Osteoblast (primary cell): ENCODE measurements at regions not wholly inside any gene's neighbourhood (a gene's known extent, or its start where the extent isn't known, plus 50 kb on each side); places are given as distances from the start of the nearest gene placed in this dataset.

ENCODE experiments used
- DNase-seq: peaks from one replicate; pipeline ENCODE4 v3.0.0; 2011; ENCODE audit warnings: low spot score, mixed read lengths; ENCODE audit not compliant: insufficient read length; ENCODE audit errors: missing footprints
- H2AFZ ChIP-seq: 2 replicates; pipeline ENCODE4 v1.6.0; 2011; ENCODE audit warnings: mild to moderate bottlenecking, low read length
- H3K27ac ChIP-seq: 2 replicates; pipeline ENCODE4 v1.5.1; 2011; ENCODE audit warnings: mild to moderate bottlenecking, low read depth, low read length, moderate library complexity
- H3K27me3 ChIP-seq: 2 replicates; pipeline ENCODE4 v1.6.0; 2012; ENCODE audit warnings: mild to moderate bottlenecking, control low read depth, inconsistent platforms, low read length, moderate library complexity; ENCODE audit not compliant: insufficient read depth
- H3K36me3 ChIP-seq: 2 replicates; pipeline ENCODE4 v1.5.1; 2011; ENCODE audit warnings: mild to moderate bottlenecking, low read length, control low read depth, moderate library complexity; ENCODE audit not compliant: insufficient read depth
- H3K4me1 ChIP-seq: 2 replicates; pipeline ENCODE4 v1.5.1; 2011; ENCODE audit warnings: mild to moderate bottlenecking, low read length, control low read depth, moderate library complexity; ENCODE audit not compliant: insufficient read depth
- H3K4me2 ChIP-seq: 2 replicates; pipeline ENCODE4 v1.6.0; 2011; ENCODE audit warnings: mild to moderate bottlenecking, low read length; ENCODE audit not compliant: insufficient read depth
- H3K4me3 ChIP-seq: fragments of 200-600 bp; sonication (generic); 3 replicates; pipeline ENCODE4 v1.5.1; 2012; ENCODE audit warnings: mild to moderate bottlenecking, low read length, inconsistent platforms; ENCODE audit not compliant: insufficient read depth
- H3K79me2 ChIP-seq: 2 replicates; pipeline ENCODE4 v1.6.0; 2012; ENCODE audit warnings: mild to moderate bottlenecking, low read length, control low read depth, inconsistent platforms; ENCODE audit not compliant: insufficient read depth
- H3K9me3 ChIP-seq: 2 replicates; pipeline ENCODE4 v1.5.1; 2011; ENCODE audit warnings: low read depth, low read length, control low read depth
- H4K20me1 ChIP-seq: 2 replicates; pipeline ENCODE4 v1.6.0; 2012; ENCODE audit warnings: mild to moderate bottlenecking, low read length, control low read depth; ENCODE audit not compliant: insufficient read depth
- CTCF ChIP-seq: IDR thresholded peaks from 2 replicates; pipeline ENCODE4 v1.5.1; 2011; ENCODE audit warnings: mild to moderate bottlenecking, low read depth, low read length, moderate library complexity; ENCODE audit errors: extremely low read depth

DNA sequence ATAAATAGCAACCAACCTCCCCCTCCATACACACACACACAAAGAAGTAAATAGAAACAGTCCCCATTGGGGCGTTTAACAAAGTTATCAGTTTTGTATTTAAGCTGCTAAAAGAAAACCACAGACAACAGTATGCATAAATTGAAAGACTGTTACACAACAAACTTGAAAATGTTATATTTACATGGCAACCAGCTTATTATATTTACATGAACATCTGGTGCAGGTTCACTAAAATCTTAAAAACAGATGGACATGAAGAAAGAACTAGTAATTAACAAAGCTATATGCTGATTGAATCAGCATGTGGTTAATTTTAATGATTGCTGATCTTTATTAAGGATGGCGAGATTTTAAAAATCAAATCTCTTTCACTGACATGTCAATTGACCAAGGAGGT lies 384.7 kb downstream of the LRRIQ3 start:
- Histone ChIP-seq H3K9me3 (peaks cover 3% of the 10 kb centered on the region), H3K4me1 (no peaks in the 10 kb centered on the region), H3K79me2 (no peaks in the 10 kb centered on the region), H3K27me3 (no peaks in the 10 kb centered on the region), H4K20me1 (no peaks in the 10 kb centered on the region), H2AFZ (no peak overlapping the region), H3K4me2 (no peak overlapping the region), H3K4me3 (no peak overlapping the region), H3K27ac (no peak overlapping the region), H3K36me3 (no peaks in the 10 kb centered on the region)
- no peak for DNase-seq
- no peak for TF ChIP-seq CTCF

GRCh38 chr1:73811798-73812197 lies 386.2 kb downstream of the LRRIQ3 start:
- Histone ChIP-seq H3K27ac (no peak overlapping the region), H3K4me2 (no peak overlapping the region), H3K9me3 (peaks cover 3% of the 10 kb centered on the region), H3K79me2 (no peaks in the 10 kb centered on the region), H4K20me1 (no peaks in the 10 kb centered on the region), H3K27me3 (no peaks in the 10 kb centered on the region), H3K36me3 (no peaks in the 10 kb centered on the region), H2AFZ (no peak overlapping the region), H3K4me3 (no peak overlapping the region), H3K4me1 (no peaks in the 10 kb centered on the region)
- no peak for TF ChIP-seq CTCF
- no peak for DNase-seq

- no peaks in the 10 kb centered on the region for H3K4me1 ChIP-seq
- no peaks in the 10 kb centered on the region for H3K27me3 ChIP-seq
- H3K36me3 ChIP-seq = no peaks in the 10 kb centered on the region
- H3K4me3 ChIP-seq = no peak overlapping the region
- H3K27ac ChIP-seq = no peak overlapping the region
- no peak overlapping the region for H2AFZ ChIP-seq
- H3K4me2 ChIP-seq = no peak overlapping the region
- TF ChIP-seq CTCF = no peak
- no peaks in the 10 kb centered on the region for H3K9me3 ChIP-seq
- H4K20me1 ChIP-seq = no peaks in the 10 kb centered on the region
- H3K79me2 ChIP-seq = no peaks in the 10 kb centered on the region
- no peak for DNase-seq
Observed at GRCh38 chr1:73804935-73805334, 393.0 kb downstream of the LRRIQ3 start.

- Histone ChIP-seq H3K36me3 (no peaks in the 10 kb centered on the region), H4K20me1 (no peaks in the 10 kb centered on the region), H3K4me3 (no peak overlapping the region), H3K27me3 (no peaks in the 10 kb centered on the region), H3K9me3 (no peaks in the 10 kb centered on the region), H3K27ac (no peak overlapping the region), H2AFZ (no peak overlapping the region), H3K4me2 (no peak overlapping the region), H3K4me1 (no peaks in the 10 kb centered on the region), H3K79me2 (no peaks in the 10 kb centered on the region)
- no peak for TF ChIP-seq CTCF
- no peak for DNase-seq
Observed at GRCh38 chr1:73803380-73803779, 394.6 kb downstream of the LRRIQ3 start.
